Naive thymus-derived CD4-positive, alpha-beta T cell (primary cell): ENCODE measurements at regions not wholly inside any gene's neighbourhood (a gene's known extent, or its start where the extent isn't known, plus 50 kb on each side); places are given as distances from the start of the nearest gene placed in this dataset.

Experiments
- ATAC-seq: fragments of 150-1000 bp; cut with Tn5 transposase; 2 replicates; pipeline ENCODE4 v1.10.0; 2021; ENCODE audit warnings: mild to moderate bottlenecking, moderate library complexity
- CTCF ChIA-PET: fragments of 350-600 bp; sonication (Branson Sonifier 250); formaldehyde crosslinking; loops from one replicate; lab custom pipeline; 2021; ENCODE audit warnings: antibody characterized with exemption; lab: Charles Lee
- POLR2A ChIA-PET: fragments of 350-600 bp; sonication (Branson Sonifier 250); formaldehyde crosslinking; loops from one replicate; lab custom pipeline; 2021; ENCODE audit warnings: antibody characterized with exemption, inconsistent platforms; lab: Charles Lee
- DNase-seq, 9 donors: peaks; one replicate each; pipeline versions ENCODE4 v3.0.0 to v3.0.0-alpha.2; 2020 to 2022; ENCODE audit warnings: mixed read lengths in 1 of 9
- H3K27ac ChIP-seq: one replicate; pipeline ENCODE4 v1.7.0; 2013; ENCODE audit warnings: mild to moderate bottlenecking, low read depth, low read length, moderate library complexity
- H3K27me3 ChIP-seq, 2 donors: one replicate each; pipeline ENCODE4 v1.7.0; 2013; ENCODE audit warnings: low read length in 2 of 2, mild to moderate bottlenecking in 2 of 2, moderate library complexity in 2 of 2; ENCODE audit not compliant: control insufficient read depth in 2 of 2, insufficient read depth in 2 of 2
- H3K36me3 ChIP-seq, 3 experiments: 1 replicate in 2 of 3; 2 replicates in 1 of 3; pipeline ENCODE4 v1.7.0; 2013; ENCODE audit warnings: low read length in 3 of 3, mild to moderate bottlenecking in 3 of 3, moderate library complexity in 1 of 3; ENCODE audit not compliant: insufficient read depth in 3 of 3, control insufficient read depth in 2 of 3
- H3K4me1 ChIP-seq, 2 donors: one replicate each; pipeline ENCODE4 v1.7.0; 2013; ENCODE audit warnings: low read length in 2 of 2, mild to moderate bottlenecking in 2 of 2, moderate library complexity in 1 of 2; ENCODE audit not compliant: control insufficient read depth in 2 of 2, insufficient read depth in 2 of 2
- H3K4me3 ChIP-seq: 2 replicates; pipeline ENCODE4 v1.7.0; 2013; ENCODE audit warnings: mild to moderate bottlenecking, low read length
- H3K9me3 ChIP-seq, 3 experiments: 1 replicate in 2 of 3; 2 replicates in 1 of 3; pipeline ENCODE4 v1.7.0; 2013; ENCODE audit warnings: low read length in 3 of 3; ENCODE audit not compliant: control insufficient read depth in 2 of 3
- H3K27ac Mint-ChIP-seq, 9 donors: one replicate each; pipeline ENCODE4 v1.8.0; 2020 to 2022; ENCODE audit warnings: mixed read lengths in 9 of 9, mild to moderate bottlenecking in 8 of 9, moderate library complexity in 5 of 9, inconsistent platforms in 2 of 9
- H3K27me3 Mint-ChIP-seq, 5 donors: one replicate each; pipeline ENCODE4 v1.8.0; 2021 to 2022; ENCODE audit warnings: mixed read lengths in 5 of 5, mild to moderate bottlenecking in 1 of 5
- H3K36me3 Mint-ChIP-seq, 5 donors: one replicate each; pipeline ENCODE4 v1.8.0; 2020 to 2022; ENCODE audit warnings: mixed read lengths in 5 of 5, mild to moderate bottlenecking in 3 of 5, inconsistent platforms in 1 of 5
- H3K4me1 Mint-ChIP-seq, 7 donors: one replicate each; pipeline ENCODE4 v1.8.0; 2020 to 2022; ENCODE audit warnings: mixed read lengths in 7 of 7, mild to moderate bottlenecking in 3 of 7, inconsistent platforms in 1 of 7
- H3K4me3 Mint-ChIP-seq, 10 donors: one replicate each; pipeline ENCODE4 v1.8.0; 2020 to 2022; ENCODE audit warnings: mild to moderate bottlenecking in 10 of 10, mixed read lengths in 10 of 10, moderate library complexity in 6 of 10, inconsistent platforms in 2 of 10
- H3K9me3 Mint-ChIP-seq, 11 donors: one replicate each; pipeline ENCODE4 v1.8.0; 2020 to 2022; ENCODE audit warnings: mixed read lengths in 11 of 11, mild to moderate bottlenecking in 4 of 11, inconsistent platforms in 1 of 11, moderate library complexity in 1 of 11
- intact Hi-C, 2 donors: fragments of 100-400 bp; cut with micrococcal nuclease; formaldehyde crosslinking; loops; one replicate each; pipeline ENCODE4 v1.15.1; 2023

GRCh38 chr4:125105561-125105960 is 209.2 kb upstream of the FAT4 start:
- H3K4me1 Mint-ChIP-seq, result no peaks in the 10 kb centered on the region

DNA sequence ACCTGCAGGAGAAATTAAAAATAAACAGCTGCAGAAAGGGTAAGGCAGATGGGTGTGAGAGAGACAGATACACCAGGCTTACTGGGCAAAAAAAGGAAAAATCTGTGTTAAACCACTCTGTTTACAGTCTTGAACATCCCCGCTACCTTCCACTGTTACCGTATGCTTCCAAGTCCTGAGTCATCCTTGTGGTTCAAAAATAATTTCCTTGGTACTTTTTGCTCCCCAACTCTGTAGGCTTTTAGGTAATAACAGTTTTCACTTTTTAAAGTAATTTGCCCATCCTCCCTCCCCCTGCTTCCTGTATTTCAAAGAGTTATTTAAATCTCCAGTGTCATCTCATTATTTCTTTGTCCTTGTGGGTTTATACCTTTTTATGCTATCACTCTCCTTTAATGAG is 210.1 kb upstream of the FAT4 start:
- no peaks in the 10 kb centered on the region for H3K27me3 ChIP-seq
- no peaks in the 10 kb centered on the region for H3K36me3 Mint-ChIP-seq
- H3K4me3 ChIP-seq, result no peak overlapping the region
- H3K4me1 ChIP-seq, result no peaks in the 10 kb centered on the region
- no peaks in the 10 kb centered on the region for H3K9me3 ChIP-seq
- no peaks in the 10 kb centered on the region for H3K4me1 Mint-ChIP-seq
- POLR2A ChIA-PET, result no interaction called here
- intact Hi-C loops, result no loop called here
- H3K4me3 Mint-ChIP-seq, result no peak overlapping the region
- ATAC-seq (no peak), DNase-seq (no peak)
- CTCF ChIA-PET, result no interaction called here
- H3K27ac ChIP-seq, result no peak overlapping the region
- peaks cover 0 to 17% (median 1%) of the 10 kb centered on the region in 11 donors for H3K9me3 Mint-ChIP-seq
- H3K27ac Mint-ChIP-seq, result no peak overlapping the region
- peaks cover 0 to 5% (median 0%) of the 10 kb centered on the region in 5 donors for H3K27me3 Mint-ChIP-seq
- H3K36me3 ChIP-seq, result no peaks in the 10 kb centered on the region

More at GRCh38 chr4:125105561-125105960, 209.2 kb upstream of the FAT4 start:
- DNase-seq (no peak), ATAC-seq (no peak)
- no peaks in the 10 kb centered on the region for H3K36me3 ChIP-seq
- H3K9me3 ChIP-seq, result no peaks in the 10 kb centered on the region
- H3K27me3 ChIP-seq, result no peaks in the 10 kb centered on the region
- H3K27me3 Mint-ChIP-seq, result peaks cover 0 to under 1% (median 0%) of the 10 kb centered on the region in 5 donors
- H3K4me1 ChIP-seq, result no peaks in the 10 kb centered on the region
- H3K4me3 Mint-ChIP-seq, result no peak overlapping the region
- H3K4me3 ChIP-seq, result no peak overlapping the region
- no peak overlapping the region for H3K27ac Mint-ChIP-seq
- POLR2A ChIA-PET, result no interaction called here
- no peaks in the 10 kb centered on the region for H3K36me3 Mint-ChIP-seq
- H3K27ac ChIP-seq, result no peak overlapping the region
- peaks cover 0 to 12% (median 0%) of the 10 kb centered on the region in 11 donors for H3K9me3 Mint-ChIP-seq
- CTCF ChIA-PET, result no interaction called here
- intact Hi-C loops, result no loop called here

DNA sequence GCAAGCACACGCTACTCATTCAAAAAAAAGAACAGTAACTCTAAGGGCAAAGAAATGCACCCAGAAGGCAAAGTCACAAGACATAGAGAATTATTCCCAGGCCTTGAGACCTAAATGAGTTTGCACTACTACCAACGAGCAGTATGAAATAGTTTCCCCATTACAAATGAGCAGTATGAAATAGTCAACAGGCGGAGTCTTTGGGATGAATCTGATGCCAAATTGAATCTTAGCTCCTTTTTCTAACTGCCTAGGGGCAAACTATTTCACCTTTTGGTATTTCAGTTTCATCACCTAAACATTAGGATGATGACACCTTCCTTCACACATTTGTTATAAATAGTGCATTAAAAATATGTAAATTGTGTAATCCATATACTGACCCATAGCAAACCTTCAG is 213.0 kb upstream of the FAT4 start:
- Histone ChIP-seq H3K27ac (no peak overlapping the region), H3K9me3 (no peaks in the 10 kb centered on the region), H3K36me3 (no peaks in the 10 kb centered on the region), H3K27me3 (no peaks in the 10 kb centered on the region), H3K4me1 (no peaks in the 10 kb centered on the region), H3K4me3 (no peak overlapping the region)
- H3K36me3 Mint-ChIP-seq, result no peaks in the 10 kb centered on the region
- DNase-seq (no peak), ATAC-seq (no peak)
- ChIA-PET CTCF (no interaction called here), POLR2A (no interaction called here)
- H3K27me3 Mint-ChIP-seq, result peaks cover 0 to 5% (median 0%) of the 10 kb centered on the region in 5 donors
- no peaks in the 10 kb centered on the region for H3K4me1 Mint-ChIP-seq
- no peak overlapping the region for H3K4me3 Mint-ChIP-seq
- intact Hi-C loops, result no loop called here
- H3K27ac Mint-ChIP-seq, result no peak overlapping the region
- H3K9me3 Mint-ChIP-seq, result peaks cover 0 to 17% (median under 1%) of the 10 kb centered on the region in 11 donors

- intact Hi-C loops, result no loop called here
- ChIA-PET CTCF (no interaction called here), POLR2A (no interaction called here)
These were observed 217.0 kb upstream of the FAT4 start for GRCh38 chr4:125097729-125098128.

GRCh38 chr4:125096662-125097061 is 218.1 kb upstream of the FAT4 start:
- Mint-ChIP-seq H3K9me3 (peaks cover 0 to 11% (median 3%) of the 10 kb centered on the region in 11 donors), H3K4me1 (no peaks in the 10 kb centered on the region), H3K36me3 (no peaks in the 10 kb centered on the region), H3K4me3 (no peak overlapping the region), H3K27me3 (peaks cover 0 to 5% (median 0%) of the 10 kb centered on the region in 5 donors), H3K27ac (no peak overlapping the region)
- ChIA-PET CTCF (no interaction called here), POLR2A (no interaction called here)
- Histone ChIP-seq H3K4me1 (no peaks in the 10 kb centered on the region), H3K9me3 (no peaks in the 10 kb centered on the region), H3K27me3 (no peaks in the 10 kb centered on the region), H3K4me3 (no peak overlapping the region), H3K27ac (no peak overlapping the region), H3K36me3 (no peaks in the 10 kb centered on the region)
- ATAC-seq (no peak), DNase-seq (no peak)
- intact Hi-C loops, result no loop called here

More at GRCh38 chr4:125097729-125098128, 217.0 kb upstream of the FAT4 start:
- H3K9me3 ChIP-seq, result no peaks in the 10 kb centered on the region
- H3K27me3 ChIP-seq, result no peaks in the 10 kb centered on the region
- no peaks in the 10 kb centered on the region for H3K36me3 ChIP-seq
- Mint-ChIP-seq H3K36me3 (no peaks in the 10 kb centered on the region), H3K4me3 (no peak overlapping the region), H3K4me1 (no peaks in the 10 kb centered on the region), H3K27ac (no peak overlapping the region), H3K9me3 (peaks cover 0 to 11% (median 3%) of the 10 kb centered on the region in 11 donors), H3K27me3 (peaks cover 0 to 5% (median 0%) of the 10 kb centered on the region in 5 donors)
- H3K4me3 ChIP-seq, result no peak overlapping the region
- H3K4me1 ChIP-seq, result no peaks in the 10 kb centered on the region
- ATAC-seq (no peak), DNase-seq (no peak)
- no peak overlapping the region for H3K27ac ChIP-seq

GRCh38 chr4:125091541-125091940 is 223.2 kb upstream of the FAT4 start:
- H3K9me3 Mint-ChIP-seq, result peaks cover 0 to 8% (median 0%) of the 10 kb centered on the region in 11 donors
- H3K4me1 Mint-ChIP-seq, result no peaks in the 10 kb centered on the region
- Histone ChIP-seq H3K36me3 (no peaks in the 10 kb centered on the region), H3K27ac (no peak overlapping the region), H3K9me3 (no peaks in the 10 kb centered on the region), H3K27me3 (no peaks in the 10 kb centered on the region), H3K4me3 (no peak overlapping the region), H3K4me1 (no peaks in the 10 kb centered on the region)
- intact Hi-C loops, result no loop called here
- no peaks in the 10 kb centered on the region for H3K27me3 Mint-ChIP-seq
- H3K27ac Mint-ChIP-seq, result no peak overlapping the region
- H3K4me3 Mint-ChIP-seq, result no peak overlapping the region
- no peaks in the 10 kb centered on the region for H3K36me3 Mint-ChIP-seq
- ATAC-seq (no peak), DNase-seq (no peak)
- POLR2A ChIA-PET, result no interaction called here
- CTCF ChIA-PET, result no interaction called here

DNA sequence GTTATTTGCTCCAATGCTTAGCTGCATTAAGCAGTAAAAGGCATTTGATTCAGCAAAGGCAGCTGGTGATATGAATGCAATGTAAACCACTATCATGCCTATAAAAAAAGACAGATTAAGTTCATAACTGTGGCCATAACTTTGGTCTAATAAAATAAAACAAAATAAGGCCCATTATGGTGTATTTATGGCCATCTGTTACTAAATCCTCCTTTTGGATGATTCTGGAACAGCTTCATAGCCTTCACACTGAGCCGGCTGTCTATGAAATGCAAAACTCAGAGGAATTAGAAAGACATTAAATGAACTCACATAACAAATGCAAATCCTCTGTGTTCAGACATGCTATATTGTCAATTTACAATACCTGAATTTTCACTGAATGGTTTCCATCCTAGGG is 223.7 kb upstream of the FAT4 start:
- no peaks in the 10 kb centered on the region for H3K36me3 Mint-ChIP-seq
- Histone ChIP-seq H3K27me3 (no peaks in the 10 kb centered on the region), H3K36me3 (no peaks in the 10 kb centered on the region), H3K4me3 (no peak overlapping the region), H3K4me1 (no peaks in the 10 kb centered on the region), H3K27ac (no peak overlapping the region), H3K9me3 (no peaks in the 10 kb centered on the region)
- ATAC-seq (no peak), DNase-seq (no peak)
- H3K27ac Mint-ChIP-seq, result no peak overlapping the region
- no peaks in the 10 kb centered on the region for H3K4me1 Mint-ChIP-seq
- CTCF ChIA-PET, result no interaction called here
- intact Hi-C loops, result no loop called here
- POLR2A ChIA-PET, result no interaction called here
- H3K27me3 Mint-ChIP-seq, result no peaks in the 10 kb centered on the region
- peaks cover 0 to 8% (median 0%) of the 10 kb centered on the region in 11 donors for H3K9me3 Mint-ChIP-seq
- H3K4me3 Mint-ChIP-seq, result no peak overlapping the region
